CD4-positive, alpha-beta T cell treated with Interleukin-12 subunit alpha and Interleukin-12 subunit beta, for 1 hour (primary cell): ENCODE measurements at regions not wholly inside any gene's neighbourhood (a gene's known extent, or its start where the extent isn't known, plus 50 kb on each side); places are given as distances from the start of the nearest gene placed in this dataset.
"Not testable (repeated sequence)": the region's sequence is repeated elsewhere in the genome, so short reads cannot be mapped to it uniquely, and the experiment has no call there.

Experiments
- DNase-seq: peaks from one replicate; pipeline ENCODE4 v3.0.0-alpha.2; 2020

GRCh38 chr22:48631288-48631863, 1196.3 kb downstream of the BRD1 start:
- no peak for DNase-seq

- DNase-seq = no peak
Observed at GRCh38 chr22:48630848-48631247, 1196.8 kb downstream of the BRD1 start.

- DNase-seq = no peak
Observed at GRCh38 chr22:48630433-48630754, 1197.3 kb downstream of the BRD1 start.

GRCh38 chr22:48629631-48630432, 1197.8 kb downstream of the BRD1 start:
- no peak for DNase-seq

GRCh38 chr22:48628891-48629543, 1198.7 kb downstream of the BRD1 start:
- DNase-seq = no peak

- no peak for DNase-seq
Observed at GRCh38 chr22:48627966-48628365, 1199.7 kb downstream of the BRD1 start.

GRCh38 chr22:48627203-48627602, 1200.5 kb downstream of the BRD1 start:
- DNase-seq = no peak

- no peak for DNase-seq
Observed at GRCh38 chr22:48624401-48624800, 1203.3 kb downstream of the BRD1 start.

- DNase-seq = no peak
Observed at GRCh38 chr22:48622891-48623545, 1204.7 kb downstream of the BRD1 start.

GRCh38 chr22:48621085-48621484, 1206.6 kb downstream of the BRD1 start:
- no peak for DNase-seq

- DNase-seq = not testable (repeated sequence)
Observed at GRCh38 chr22:48620460-48620859, 1207.2 kb downstream of the BRD1 start.

- DNase-seq = no peak
Observed at GRCh38 chr22:48619721-48620120, 1208.0 kb downstream of the BRD1 start.

- no peak for DNase-seq
Observed at GRCh38 chr22:48618326-48618725, 1209.3 kb downstream of the BRD1 start.

- DNase-seq = no peak
Observed at GRCh38 chr22:48616656-48617055, 1211.0 kb downstream of the BRD1 start.

GRCh38 chr22:48615171-48616008, 1212.3 kb downstream of the BRD1 start:
- DNase-seq = no peak

- no peak for DNase-seq
Observed at GRCh38 chr22:48613566-48614200, 1214.0 kb downstream of the BRD1 start.

- DNase-seq = no peak
Observed at GRCh38 chr22:48612077-48612995, 1215.3 kb downstream of the BRD1 start.

GRCh38 chr22:48609279-48609865, 1218.3 kb downstream of the BRD1 start:
- no peak for DNase-seq

GRCh38 chr22:48607901-48608662, 1219.6 kb downstream of the BRD1 start:
- no peak for DNase-seq
